HG03558 (cell line): ENCODE measurements at regions not wholly inside any gene's neighbourhood (a gene's known extent, or its start where the extent isn't known, plus 50 kb on each side); places are given as distances from the start of the nearest gene placed in this dataset.
"Not testable (repeated sequence)": the region's sequence is repeated elsewhere in the genome, so short reads cannot be mapped to it uniquely, and the experiment has no call there.

Source experiments
- ATAC-seq: cut with Tn5 transposase; IDR thresholded peaks from one replicate; pipeline ENCODE4 v1.9.1; 2021; ENCODE audit warnings: moderate number of reproducible peaks; ENCODE audit not compliant: unreplicated experiment; ENCODE audit errors: extremely low read depth

DNA sequence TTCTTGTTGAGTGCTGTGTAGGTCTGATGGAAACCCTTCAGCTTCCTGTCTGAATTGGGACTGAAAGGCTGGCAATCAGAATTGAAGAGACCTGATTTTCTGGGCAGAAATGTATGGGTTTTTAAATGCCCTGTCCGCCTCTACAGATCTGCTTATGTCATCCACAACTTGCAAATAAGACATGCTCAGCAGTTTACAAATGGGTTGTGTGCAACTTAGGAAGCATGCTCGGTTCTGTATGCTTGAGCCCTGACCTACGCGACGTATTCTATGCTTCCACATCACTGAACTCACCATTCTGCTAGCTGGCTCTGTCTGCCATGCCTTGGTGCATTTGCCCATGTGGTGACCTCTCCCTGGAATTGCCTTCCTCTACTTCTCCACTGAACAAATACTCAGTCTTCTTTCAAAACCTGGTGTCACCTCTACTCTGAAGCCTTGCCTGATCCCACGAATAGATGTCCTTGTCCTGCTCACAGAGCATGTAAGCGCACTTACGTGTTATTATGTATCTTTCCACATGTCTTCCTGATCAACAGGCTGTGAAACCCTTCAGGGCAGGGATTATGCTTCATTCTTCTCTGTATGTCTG, 194.2 kb downstream of the ERCC6L2 start:
- ATAC-seq = no peak

DNA sequence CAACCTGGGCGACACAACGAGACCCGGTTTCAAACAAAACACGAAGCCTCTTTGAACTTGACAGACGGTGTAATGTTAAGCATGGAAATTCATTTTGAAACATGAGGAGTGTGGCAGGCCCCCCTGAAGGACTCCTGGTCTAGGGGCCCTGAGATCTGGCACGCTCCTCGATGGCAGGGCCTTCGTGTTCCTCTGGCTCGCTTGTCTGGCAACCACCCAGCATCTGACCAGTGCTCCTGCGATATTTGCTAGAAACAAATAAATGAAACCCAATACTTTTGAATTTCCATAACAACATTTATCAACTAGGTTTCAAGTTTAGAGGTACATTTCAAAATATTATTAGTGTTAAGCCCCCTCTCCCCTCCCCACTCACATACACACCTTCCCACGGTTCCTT, 193.0 kb downstream of the ERCC6L2 start:
- ATAC-seq = no peak

DNA sequence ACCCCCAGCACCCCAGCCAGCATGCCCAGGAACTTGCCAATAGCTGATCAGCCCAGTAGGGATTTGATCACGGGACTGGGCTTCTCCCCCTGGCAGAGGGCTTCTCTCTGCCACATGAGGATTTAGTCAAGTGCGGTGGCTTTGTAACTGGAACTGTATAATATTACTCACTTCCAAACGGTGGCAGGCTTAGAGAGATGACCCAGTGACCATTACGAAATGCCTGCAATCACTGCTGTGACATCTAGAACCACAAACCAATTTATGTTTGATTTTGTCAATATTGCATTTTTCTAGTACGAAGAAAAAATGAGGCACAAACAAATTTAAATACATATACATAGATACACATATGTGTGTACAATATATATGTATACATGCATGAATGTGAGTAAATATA, 192.1 kb downstream of the ERCC6L2 start:
- no peak for ATAC-seq

DNA sequence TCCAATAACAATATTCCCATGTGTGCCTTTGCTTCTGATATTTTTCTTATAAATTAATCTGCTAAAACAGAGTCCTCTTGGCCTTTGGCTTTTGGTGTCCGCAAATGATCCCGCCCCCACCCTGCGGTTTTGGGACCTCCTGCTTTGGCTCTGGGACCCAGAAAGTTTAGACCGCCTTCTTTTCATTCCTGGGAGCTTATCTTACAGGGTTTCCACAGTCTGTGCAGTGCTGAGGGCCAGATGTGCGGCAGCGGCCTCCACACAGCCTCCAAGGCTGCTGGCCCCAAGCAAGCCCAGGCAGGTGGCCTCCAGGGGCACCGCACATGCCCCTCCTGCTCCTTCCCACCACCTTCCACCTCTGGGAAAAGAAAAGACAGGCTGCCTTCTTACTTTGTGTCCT, 191.5 kb downstream of the ERCC6L2 start:
- ATAC-seq = no peak

DNA sequence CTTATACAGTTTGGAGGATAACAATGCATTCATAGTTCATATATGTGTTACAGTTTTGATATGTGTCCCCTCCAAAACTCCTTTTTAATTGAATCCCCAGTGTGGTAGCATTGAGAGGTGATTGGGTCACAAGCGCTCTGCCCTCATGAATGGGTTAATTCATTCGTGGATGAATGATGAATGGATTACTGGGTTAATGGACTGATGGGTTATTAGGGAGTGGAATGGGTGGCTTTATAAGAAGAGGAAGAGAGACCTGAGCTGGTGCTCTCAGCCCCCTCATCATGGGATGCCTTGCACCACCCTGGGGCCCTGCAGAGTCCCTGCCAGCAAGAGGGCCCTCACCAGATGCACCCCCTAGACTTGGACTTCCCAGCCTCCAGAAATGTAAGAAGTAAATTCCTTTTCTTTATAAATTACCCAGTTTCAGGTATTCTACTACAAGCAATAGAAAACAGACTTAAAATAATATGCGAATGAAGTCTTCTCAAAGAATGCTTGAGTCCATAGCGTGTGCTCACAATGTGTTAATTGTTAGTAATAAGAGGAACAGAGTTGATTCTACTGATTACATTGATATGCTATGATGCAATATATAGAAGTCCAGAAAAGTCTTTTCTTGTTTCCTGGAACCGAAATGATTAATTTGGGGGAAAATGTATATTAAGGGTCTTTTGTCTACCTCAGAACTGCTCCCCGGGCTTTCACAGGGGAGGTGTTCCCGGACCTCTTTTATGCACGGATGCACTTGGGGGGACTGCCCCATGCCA, 190.2 kb downstream of the ERCC6L2 start:
- ATAC-seq = no peak

DNA sequence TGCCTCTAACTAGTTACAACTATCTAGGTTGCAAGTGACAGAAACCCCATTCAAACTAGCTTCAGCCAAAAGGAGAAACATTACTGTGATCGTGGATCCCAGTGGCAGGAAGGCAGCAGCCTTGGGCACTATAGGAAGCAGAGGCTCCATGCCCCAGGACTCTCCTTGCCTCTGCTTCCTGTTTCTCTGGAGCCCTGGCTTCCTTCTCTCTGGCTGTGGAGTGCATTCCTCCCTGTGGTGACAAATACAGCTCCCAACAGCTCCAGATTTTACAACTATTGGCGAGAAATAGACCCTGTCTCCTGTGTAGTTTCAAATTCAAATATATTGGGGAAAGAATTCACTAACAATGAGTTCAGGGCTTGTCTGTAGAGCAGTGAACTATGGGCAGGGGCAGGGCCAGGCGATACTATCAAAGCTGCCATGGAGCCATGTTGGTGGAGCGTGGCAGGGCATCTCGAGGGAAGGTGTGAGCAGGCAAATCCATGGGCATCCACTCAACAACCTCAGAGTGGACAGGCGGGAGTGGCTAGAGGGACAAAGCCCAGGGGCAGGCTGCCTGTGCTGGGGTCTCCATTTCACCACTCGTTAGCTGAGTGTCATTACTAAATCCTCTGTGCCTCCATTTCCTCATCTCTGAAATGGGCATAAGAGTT, 189.5 kb downstream of the ERCC6L2 start:
- ATAC-seq = no peak

DNA sequence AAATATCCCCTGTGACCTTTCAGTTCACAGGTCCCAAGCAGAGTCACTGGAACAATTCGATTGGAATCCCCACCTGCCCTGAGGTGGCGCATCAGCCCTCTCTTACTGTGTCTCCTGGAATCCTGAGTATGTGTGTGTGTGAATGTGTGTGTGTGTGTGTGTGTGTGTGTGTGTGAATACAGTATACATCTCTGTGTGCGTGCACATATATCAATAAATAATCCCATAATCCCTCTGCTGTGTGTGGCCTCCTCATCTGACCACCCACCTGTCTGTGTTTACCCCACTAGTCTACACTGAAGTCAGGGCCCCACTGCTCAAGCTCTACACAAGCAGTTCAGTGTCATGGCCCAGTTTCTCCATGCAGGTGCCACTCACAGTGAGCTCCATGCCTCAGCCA, 187.4 kb downstream of the ERCC6L2 start:
- no peak for ATAC-seq

DNA sequence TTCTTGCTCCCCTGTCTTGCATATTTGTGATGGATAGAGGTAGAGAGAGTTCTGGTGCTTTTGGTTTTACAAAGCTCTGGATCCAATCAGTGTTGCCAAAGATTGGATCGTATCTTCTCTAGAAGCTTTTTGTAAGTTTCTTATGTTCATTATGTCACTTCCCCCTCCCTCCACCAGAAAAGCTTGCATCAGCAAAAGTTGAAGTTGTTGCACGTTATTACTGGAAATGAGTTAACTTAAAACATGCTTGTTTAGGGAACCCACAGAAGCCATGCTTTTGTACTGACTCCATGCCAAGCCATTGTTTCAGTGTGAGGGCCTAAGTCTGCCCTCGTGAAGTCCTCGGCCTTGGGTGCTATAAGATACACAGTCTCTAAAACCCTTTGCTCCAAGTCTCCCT, 186.5 kb downstream of the ERCC6L2 start:
- no peak for ATAC-seq

DNA sequence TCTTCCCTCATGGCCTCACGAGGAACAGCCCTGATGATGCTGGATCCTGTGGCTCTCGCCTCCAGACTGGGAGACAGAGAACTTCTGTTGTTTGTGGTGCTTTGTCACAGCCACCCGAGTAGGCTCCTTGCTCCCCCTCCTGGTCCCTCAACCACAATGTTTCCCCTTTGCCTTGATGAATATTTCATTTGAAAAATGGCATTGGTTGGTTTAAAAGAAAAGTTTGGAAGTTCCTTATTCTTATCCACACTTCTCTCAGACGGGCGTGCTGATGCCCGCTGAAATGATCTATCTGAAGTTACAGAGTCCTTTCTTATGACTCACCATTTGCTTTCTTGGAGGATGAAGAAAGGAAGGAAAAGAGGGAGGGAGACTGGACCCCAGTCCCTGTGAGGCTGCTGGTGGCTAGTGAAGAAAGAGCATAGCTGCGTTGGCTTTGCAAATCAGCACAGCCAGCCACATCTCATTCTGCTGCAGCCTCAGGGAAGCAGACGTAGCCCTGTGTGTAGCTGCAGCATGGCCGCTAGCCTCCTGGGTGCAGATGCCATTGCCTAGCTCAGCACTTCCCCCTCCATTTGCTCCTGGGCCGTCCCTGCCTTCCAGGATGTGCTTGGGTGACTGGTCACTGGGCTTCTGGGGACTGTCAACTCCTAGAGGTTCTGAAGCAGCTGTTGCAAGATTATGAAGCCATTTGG, 185.9 kb downstream of the ERCC6L2 start:
- ATAC-seq = no peak

DNA sequence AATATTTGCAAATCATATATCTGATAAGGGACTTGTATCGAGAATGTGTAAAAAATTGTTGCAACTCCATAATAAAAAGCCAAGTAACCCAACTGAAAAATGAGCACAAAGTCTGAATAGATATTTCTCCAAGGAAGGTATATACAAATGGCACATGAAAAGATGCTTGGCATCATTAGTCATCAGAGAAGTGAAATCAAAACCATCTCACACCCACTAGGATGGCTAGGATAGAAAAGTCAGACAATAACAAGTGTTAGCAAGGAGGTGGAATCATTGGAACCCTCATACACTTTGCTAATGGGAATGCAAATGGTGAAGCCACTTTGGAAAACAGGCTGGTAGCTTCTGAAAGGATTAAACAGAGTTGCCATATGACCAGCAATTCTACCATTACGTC, 182.7 kb downstream of the ERCC6L2 start:
- no peak for ATAC-seq

DNA sequence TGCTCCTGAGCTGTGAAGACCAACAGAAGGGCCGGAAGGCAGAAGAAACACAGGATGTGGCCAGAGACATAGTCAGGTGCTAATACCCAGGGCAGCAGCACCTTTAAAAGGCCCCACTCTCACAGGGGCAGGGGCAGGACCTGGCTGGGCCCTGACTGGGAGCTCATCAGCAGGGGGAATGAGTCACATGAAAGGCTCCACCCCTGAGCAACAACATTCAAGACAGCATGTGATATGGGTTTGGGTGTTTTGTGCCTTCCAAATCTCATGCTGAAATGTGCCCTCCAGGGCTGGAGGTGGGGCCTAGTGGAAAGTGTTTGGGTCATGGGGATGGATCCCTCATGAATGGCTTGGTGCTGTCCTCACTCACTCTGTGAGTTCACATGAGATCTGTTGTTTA, 181.7 kb downstream of the ERCC6L2 start:
- ATAC-seq = no peak

DNA sequence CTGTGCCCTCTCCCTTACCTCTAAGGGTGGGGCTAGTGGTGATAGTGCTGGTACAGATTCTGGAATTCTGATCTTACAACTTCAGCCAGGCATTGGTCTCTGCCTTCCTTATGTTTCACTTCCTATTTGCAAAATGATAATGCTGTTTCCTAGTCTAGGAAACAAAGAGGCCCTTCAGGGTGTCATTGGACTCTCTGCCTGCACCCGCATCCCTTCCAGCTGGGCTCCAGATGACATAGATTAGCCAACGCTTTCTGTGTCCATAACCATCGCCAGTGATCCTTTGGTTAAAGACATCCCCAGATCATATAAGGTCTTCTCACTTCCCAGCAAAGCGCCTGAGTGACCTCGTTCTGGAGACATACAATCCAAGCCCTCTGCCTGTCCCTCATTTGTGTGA, 180.7 kb downstream of the ERCC6L2 start:
- ATAC-seq = no peak

DNA sequence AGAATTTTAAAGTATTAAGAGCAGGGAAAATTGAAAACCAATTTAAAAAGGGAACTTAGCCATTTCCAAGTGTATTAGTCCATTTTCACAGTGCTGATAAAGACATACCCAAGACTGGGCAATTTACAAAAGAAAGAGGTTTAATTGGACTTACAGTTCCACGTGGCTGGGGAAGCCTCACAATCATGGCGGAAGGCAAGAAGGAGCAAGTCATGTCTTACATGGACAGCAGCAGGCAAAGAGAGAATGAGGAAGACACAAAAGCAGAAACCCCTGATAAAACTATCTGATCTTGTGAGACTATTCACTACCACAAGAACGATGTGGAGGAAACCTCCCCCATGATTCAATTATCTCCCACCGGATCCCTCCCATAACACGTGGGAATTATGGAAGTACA, 178.8 kb downstream of the ERCC6L2 start:
- not testable (repeated sequence) for ATAC-seq

DNA sequence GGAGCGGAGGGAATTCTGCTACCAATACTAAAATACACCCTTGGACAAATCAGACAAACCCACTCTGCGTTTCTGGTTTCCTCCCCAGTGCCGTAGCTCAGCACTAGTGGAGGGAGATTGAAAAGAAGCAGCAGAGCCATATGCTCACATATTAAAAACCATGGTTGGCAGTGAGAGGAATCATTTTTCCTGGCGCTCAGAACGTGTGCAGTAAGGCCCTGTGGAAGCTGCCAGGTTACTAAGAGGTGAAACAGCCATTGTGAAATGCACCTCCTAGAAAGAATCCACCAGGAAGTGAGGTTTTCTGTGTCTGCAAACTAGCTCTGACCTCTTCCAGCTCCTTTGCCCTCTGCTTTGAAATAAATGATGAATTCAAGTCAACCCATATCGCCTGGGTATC, 177.2 kb downstream of the ERCC6L2 start:
- no peak for ATAC-seq

DNA sequence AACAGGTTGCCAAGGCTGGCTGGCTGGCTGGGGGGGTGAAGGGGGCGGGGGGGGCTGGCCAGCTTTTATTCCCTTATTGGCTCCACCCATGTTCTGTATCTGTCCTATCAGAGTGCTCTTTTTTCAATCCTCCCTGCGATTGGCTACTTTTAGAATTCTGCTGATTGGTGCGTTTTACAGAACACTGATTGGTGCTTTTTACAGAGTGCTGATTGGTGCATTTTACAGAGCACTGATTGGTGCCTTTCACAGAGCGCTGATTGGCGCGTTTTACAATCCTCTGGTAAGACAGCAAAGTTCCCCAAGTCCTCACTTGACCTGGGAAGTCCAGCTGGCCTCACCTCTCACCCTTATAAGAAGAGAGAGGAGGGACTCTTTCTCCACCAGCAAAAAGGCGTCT, 175.9 kb downstream of the ERCC6L2 start:
- no peak for ATAC-seq

DNA sequence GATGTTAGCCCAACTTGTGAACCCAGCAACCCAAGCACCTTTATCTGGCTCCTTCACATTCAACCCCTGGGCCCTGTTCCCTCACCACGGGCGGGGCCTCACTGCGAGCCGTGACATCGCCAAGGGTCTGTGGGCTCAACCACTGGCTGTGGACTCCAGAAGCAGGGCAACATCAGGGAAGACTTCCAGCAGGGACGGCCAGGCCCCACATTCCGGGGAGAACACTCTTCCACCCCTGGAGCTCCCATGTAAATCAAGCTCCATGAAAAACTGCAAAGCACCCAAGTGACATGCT, 175.3 kb downstream of the ERCC6L2 start:
- no peak for ATAC-seq

DNA sequence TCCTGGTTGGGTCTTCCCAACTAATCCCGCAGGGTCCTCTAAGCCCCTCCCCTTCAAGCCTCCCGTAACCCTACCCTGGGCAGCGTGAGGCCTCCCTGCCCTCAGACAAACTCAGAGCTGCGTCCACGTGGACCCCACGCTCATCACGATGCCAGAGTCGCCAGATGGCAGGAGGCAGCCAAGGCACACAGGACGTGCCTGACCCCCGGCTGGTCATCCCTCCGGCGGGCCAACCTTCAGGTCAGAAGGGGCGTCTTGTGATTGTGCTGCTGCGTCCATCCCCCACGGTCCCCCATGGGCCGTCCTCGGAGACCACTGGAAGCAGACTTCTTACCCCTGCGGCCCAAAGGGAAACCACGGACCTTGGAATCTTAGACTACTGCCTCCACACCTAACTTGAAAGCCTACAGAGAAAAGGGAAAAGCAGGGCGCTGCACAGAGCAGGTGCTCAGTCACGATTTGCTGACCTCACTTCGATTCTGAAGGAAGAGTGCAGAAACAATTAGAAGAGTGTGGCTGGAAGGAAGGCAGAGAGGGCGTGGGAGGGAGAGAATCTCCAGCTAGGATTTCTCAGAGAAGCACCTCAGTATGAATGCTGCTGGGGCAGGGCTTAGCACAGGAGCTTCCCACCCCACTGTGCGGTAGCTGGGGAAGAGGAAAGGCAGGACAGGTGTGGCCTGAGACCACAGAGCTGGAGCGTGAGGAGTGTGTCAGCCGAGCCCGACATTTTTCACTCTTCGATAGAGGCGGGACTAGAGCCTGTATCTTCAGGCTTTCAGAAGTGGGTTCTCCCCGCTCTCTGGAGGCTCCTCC, 174.8 kb downstream of the ERCC6L2 start:
- no peak for ATAC-seq

DNA sequence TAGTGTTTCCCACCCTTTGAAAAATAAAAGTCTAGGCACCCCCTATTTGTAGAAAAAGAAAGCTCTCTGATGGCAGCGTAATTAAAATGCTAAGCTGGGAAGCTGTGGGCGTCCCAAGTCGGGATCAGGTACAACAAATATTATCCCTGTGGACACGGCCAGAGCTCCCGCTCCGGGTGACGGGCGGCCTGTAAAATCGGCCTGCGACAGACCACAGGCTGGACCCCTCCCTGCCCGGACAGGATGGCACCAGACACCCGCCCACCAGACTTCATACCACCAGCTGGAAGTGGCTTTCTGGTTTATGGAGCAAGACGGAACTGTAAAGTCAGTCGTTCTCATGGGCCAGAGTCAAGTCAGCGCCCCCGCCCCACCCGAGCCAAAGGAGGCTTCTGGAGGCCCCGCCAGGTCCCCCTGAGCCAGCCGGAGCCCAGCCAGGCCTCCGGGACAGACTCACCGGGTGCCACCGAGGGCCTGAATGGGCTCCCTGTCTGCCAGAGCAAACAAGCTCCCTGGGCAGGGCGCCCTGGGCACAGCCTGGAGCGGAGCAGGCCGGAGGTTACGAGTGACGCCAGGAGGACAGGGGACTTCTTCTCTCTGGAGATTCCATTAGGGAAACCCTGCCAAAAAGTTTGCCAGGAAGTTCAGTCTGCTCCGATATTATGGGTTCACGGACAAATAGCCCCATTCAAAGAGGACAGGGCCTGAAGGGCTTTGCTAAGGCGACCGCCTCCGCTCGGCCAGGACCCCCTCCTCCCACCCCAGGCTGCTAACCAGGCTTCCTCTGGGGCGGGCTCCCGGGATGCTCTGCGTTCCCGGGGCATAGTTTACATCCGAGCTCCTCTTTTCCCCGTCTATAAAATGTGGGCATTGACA, 173.7 kb downstream of the ERCC6L2 start:
- ATAC-seq = no peak

DNA sequence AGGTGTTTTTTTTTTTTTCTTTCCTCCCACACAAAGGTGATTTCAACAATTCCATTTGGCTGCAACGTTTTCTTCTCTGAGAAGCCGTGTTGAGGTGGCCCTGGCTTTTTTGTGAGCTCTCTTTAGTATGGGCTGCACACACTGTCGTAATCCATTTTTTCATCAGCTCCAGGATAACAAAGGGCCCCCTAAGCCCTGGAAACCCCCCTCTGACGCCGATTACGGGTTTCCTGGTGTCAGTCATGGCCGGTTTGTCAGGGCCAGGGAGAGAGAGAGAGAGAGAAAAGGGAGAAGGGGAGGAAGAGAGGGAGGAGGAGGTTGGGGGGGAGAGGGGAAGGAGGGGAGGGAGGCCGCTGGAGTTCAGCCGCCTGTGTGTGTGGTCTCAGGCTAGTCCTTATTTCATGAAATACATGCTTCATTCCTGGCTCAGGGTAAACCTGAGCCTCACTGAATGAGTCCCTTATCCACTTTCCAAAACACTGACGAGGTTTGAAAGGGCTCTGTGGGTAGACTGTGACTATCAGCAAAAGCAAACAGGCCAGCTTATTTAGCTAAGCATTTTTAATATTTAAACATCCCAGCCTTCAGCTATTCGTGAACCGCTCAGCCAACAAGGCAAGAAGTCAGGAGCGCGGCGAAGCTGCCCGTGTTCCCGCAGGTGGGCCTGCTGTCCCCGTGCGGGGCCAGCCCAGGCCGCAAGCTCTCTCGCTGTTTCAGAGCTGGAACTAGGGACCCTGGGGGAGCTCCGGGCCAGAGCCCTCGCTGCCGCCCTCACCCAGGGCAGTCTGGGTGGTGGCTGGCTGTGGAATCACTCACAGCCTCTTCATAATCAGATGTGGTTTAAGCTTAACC, 172.8 kb downstream of the ERCC6L2 start:
- no peak for ATAC-seq
